NCI-H2196 treated with DMSO at 0.1 percent for 48 hours (cell line): ENCODE measurements at regions not wholly inside any gene's neighbourhood (a gene's known extent, or its start where the extent isn't known, plus 50 kb on each side); places are given as distances from the start of the nearest gene placed in this dataset.
"Not testable (repeated sequence)": the region's sequence is repeated elsewhere in the genome, so short reads cannot be mapped to it uniquely, and the experiment has no call there.

Experiments
- DNase-seq: peaks from one replicate; lab custom pipeline; 2025; ENCODE audit not compliant: unreplicated experiment; lab: John Stamatoyannopoulos, UW

- DNase-seq: no peak
These were observed 66.9 kb upstream of the CPSF6 start for GRCh38 chr12:69172491-69172890.

GRCh38 chr12:69173368-69173767 lies 66.0 kb upstream of the CPSF6 start:
- DNase-seq: no peak

GRCh38 chr12:69179786-69180185 lies 59.6 kb upstream of the CPSF6 start:
- DNase-seq: no peak

- not testable (repeated sequence) for DNase-seq
These were observed 51.8 kb upstream of the CPSF6 start for GRCh38 chr12:69187572-69187971.

- no peak for DNase-seq
These were observed 49.9 kb upstream of the CPSF6 start for GRCh38 chr12:69189378-69189978.
